Right lobe of liver (tissue), 6 donors: ENCODE measurements at regions not wholly inside any gene's neighbourhood (a gene's known extent, or its start where the extent isn't known, plus 50 kb on each side); places are given as distances from the start of the nearest gene placed in this dataset.

Experiments used
- ATAC-seq, 4 donors: fragments of 200-7000 bp; cut with Tn5 transposase; one replicate each; pipeline ENCODE4 v1.9.1; 2020; ENCODE audit warnings: mild to moderate bottlenecking in 4 of 4, moderate library complexity in 4 of 4
- DNase-seq, 3 donors: peaks; one replicate each; pipeline ENCODE4 v3.0.0-alpha.2; 2020
- H3K27ac ChIP-seq, 3 donors: fragments of 200-600 bp; one replicate each; pipeline ENCODE4 v1.8.0; 2022
- H3K27me3 ChIP-seq, 2 donors: fragments of 200-600 bp; one replicate each; pipeline ENCODE4 v1.8.0; 2022
- H3K36me3 ChIP-seq, 4 donors: fragments of 200-600 bp; sonication (generic) in 1 of 4; one replicate each; pipeline versions ENCODE4 v1.5.1 to v1.8.0; 2017 to 2022; ENCODE audit warnings: control low read depth in 1 of 4
- H3K4me1 ChIP-seq, 4 donors: fragments of 200-600 bp; sonication (generic) in 1 of 4; one replicate each; pipeline versions ENCODE4 v1.5.1 to v1.8.0; 2017 to 2022; ENCODE audit warnings: control low read depth in 1 of 4
- H3K4me3 ChIP-seq, 3 donors: fragments of 200-600 bp; one replicate each; pipeline ENCODE4 v1.8.0; 2022
- H3K9me3 ChIP-seq, 4 donors: fragments of 200-600 bp; sonication (generic) in 1 of 4; one replicate each; pipeline versions ENCODE4 v1.5.1 to v1.8.0; 2017 to 2022; ENCODE audit warnings: control low read depth in 1 of 4
- CTCF ChIP-seq, 4 donors: fragments of 200-600 bp in 3 of 4; fragments of 450-650 bp in 1 of 4; IDR thresholded peaks; one replicate each; pipeline versions ENCODE4 v1.5.1 to v1.8.0; 2016 to 2022; ENCODE audit warnings: antibody characterized with exemption in 4 of 4, mild to moderate bottlenecking in 2 of 4
- POLR2A ChIP-seq: fragments of 450-650 bp; IDR thresholded peaks from one replicate; pipeline ENCODE4 v1.6.1; 2017; ENCODE audit warnings: antibody characterized with exemption, mild to moderate bottlenecking
- WGBS: methylation state at CpG from one replicate; pipeline ENCODE4 v1.1.6; 2018; ENCODE audit warnings: low coverage, low lambda C conversion rate; ENCODE audit not compliant: insufficient coverage; ENCODE audit errors: missing lambda C conversion rate; 5-methylcytosine and 5-hydroxymethylcytosine counted together
- intact Hi-C, 2 donors: fragments of 100-400 bp; cut with DNase I; formaldehyde crosslinking; loops; one replicate each; pipeline versions ENCODE4 v1.11.2 to v1.14.1; 2022
- donor health status: DM: no; HTN: yes; CAD: no.
- donor health status: DM: no; HTN: no; CAD: no.
- donor health status: DM: no; HTN: no; CAD: no.
- donor health status: DM: no; HTN: yes; CAD: no.
- donor health status: DM: no; HTN: yes; CAD: no.

GRCh38 chr7:91681718-91682117 is 198.8 kb downstream of the MTERF1 start:
- TF ChIP-seq CTCF (IDR thresholded peaks at IDR 0.05) (no peak), POLR2A (no peak)
- H3K4me1 ChIP-seq: no peaks in the 10 kb centered on the region
- 92% methylated on average over 3 of the region's 3 CpGs for WGBS
- intact Hi-C loops: no loop called here
- H3K36me3 ChIP-seq: no peaks in the 10 kb centered on the region
- H3K9me3 ChIP-seq: no peaks in the 10 kb centered on the region
- no peak overlapping the region for H3K27ac ChIP-seq
- no peak for DNase-seq
- no peak overlapping the region for H3K4me3 ChIP-seq
- ATAC-seq: no peak
- H3K27me3 ChIP-seq: no peaks in the 10 kb centered on the region

GRCh38 chr7:91683823-91684222 is 196.7 kb downstream of the MTERF1 start:
- no peak for TF ChIP-seq POLR2A
- intact Hi-C loops: no loop called here
- H3K4me3 ChIP-seq: no peak overlapping the region
- no peaks in the 10 kb centered on the region for H3K27me3 ChIP-seq
- no peaks in the 10 kb centered on the region for H3K36me3 ChIP-seq
- no peaks in the 10 kb centered on the region for H3K9me3 ChIP-seq
- DNase-seq: no peak
- no peak for ATAC-seq
- no peak overlapping the region for H3K27ac ChIP-seq
- H3K4me1 ChIP-seq: no peaks in the 10 kb centered on the region

DNA sequence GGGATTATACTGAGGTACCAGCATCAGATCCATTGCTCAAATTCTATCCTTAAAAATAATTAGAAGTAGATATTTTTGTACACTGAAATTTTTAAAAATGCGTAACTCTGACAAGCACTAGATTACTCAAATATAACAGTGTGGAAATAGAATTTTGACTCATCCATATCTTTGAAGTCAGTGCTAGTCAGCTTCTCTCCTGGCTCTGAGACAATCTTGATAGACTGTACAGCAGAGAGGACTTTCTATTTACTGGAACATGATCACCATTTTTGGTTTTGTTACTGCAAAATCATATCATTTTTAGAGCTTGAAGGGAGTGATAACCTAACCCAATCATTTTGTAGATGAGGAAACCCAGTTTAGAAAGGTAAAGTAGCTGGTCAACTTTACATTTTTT is 195.0 kb downstream of the MTERF1 start:
- no peak overlapping the region for H3K4me3 ChIP-seq
- ATAC-seq (no peak), DNase-seq (no peak)
- intact Hi-C loops: no loop called here
- no peak for TF ChIP-seq CTCF (IDR thresholded peaks at IDR 0.05)
- no peak for TF ChIP-seq POLR2A
- H3K36me3 ChIP-seq: no peaks in the 10 kb centered on the region
- no peaks in the 10 kb centered on the region for H3K9me3 ChIP-seq
- no peaks in the 10 kb centered on the region for H3K4me1 ChIP-seq
- WGBS: 65% methylated on average over 1 of the region's 1 CpG
- H3K27ac ChIP-seq: no peak overlapping the region
- no peaks in the 10 kb centered on the region for H3K27me3 ChIP-seq

- Histone ChIP-seq H3K9me3 (no peaks in the 10 kb centered on the region), H3K27ac (no peak overlapping the region), H3K4me3 (no peak overlapping the region), H3K36me3 (no peaks in the 10 kb centered on the region), H3K27me3 (no peaks in the 10 kb centered on the region), H3K4me1 (no peaks in the 10 kb centered on the region)
- ATAC-seq (no peak), DNase-seq (no peak)
- TF ChIP-seq POLR2A (no peak), CTCF (IDR thresholded peaks at IDR 0.05) (no peak)
- intact Hi-C loops: no loop called here
- 75% methylated on average over 1 of the region's 1 CpG for WGBS
These were observed 189.9 kb downstream of the MTERF1 start for GRCh38 chr7:91690541-91691070.

GRCh38 chr7:91691865-91692264 is 188.6 kb downstream of the MTERF1 start:
- no peaks in the 10 kb centered on the region for H3K4me1 ChIP-seq
- no peak for DNase-seq
- H3K27ac ChIP-seq: no peak overlapping the region
- no peak for ATAC-seq
- no peaks in the 10 kb centered on the region for H3K36me3 ChIP-seq
- H3K9me3 ChIP-seq: no peaks in the 10 kb centered on the region
- intact Hi-C loops: no loop called here
- TF ChIP-seq POLR2A (no peak), CTCF (IDR thresholded peaks at IDR 0.05) (no peak)
- no peaks in the 10 kb centered on the region for H3K27me3 ChIP-seq
- WGBS: 66% methylated on average over 6 of the region's 6 CpGs
- H3K4me3 ChIP-seq: no peak overlapping the region
